ENCODE measurements at regions not wholly inside any gene's neighbourhood (a gene's known extent, or its start where the extent isn't known, plus 50 kb on each side); places are given as distances from the start of the nearest gene placed in this dataset.

GRCh38 chr5:6163913-6164312, 214.4 kb downstream of the MED10 start:
- 85 to 91% (median 88%) methylated on average over 6 of the region's 6 CpGs for WGBS, 4 donors
- Histone ChIP-seq H3K36me3 (no peaks in the 10 kb centered on the region), H3K9me3 (no peaks in the 10 kb centered on the region), H3K27me3 (peaks cover 0 to 14% (median 0%) of the 10 kb centered on the region in 9 donors), H3K4me1 (no peaks in the 10 kb centered on the region), H3K4me3 (no peak overlapping the region), H3K27ac (no peak overlapping the region)
- DNase-seq (no peak), ATAC-seq (no peak)
- TF ChIP-seq POLR2A (IDR thresholded peaks at IDR 0.05) (no peak), CTCF (IDR thresholded peaks at IDR 0.05) (no peak)
- intact Hi-C loops (cut with DNase I) = no loop called here

GRCh38 chr5:6162175-6162574, 216.2 kb downstream of the MED10 start:
- Histone ChIP-seq H3K27me3 (peaks cover 0 to 14% (median 0%) of the 10 kb centered on the region in 9 donors), H3K9me3 (no peaks in the 10 kb centered on the region), H3K4me3 (no peak overlapping the region), H3K27ac (no peak overlapping the region), H3K4me1 (no peaks in the 10 kb centered on the region), H3K36me3 (no peaks in the 10 kb centered on the region)
- ATAC-seq (no peak), DNase-seq (no peak)
- WGBS, 4 donors = 43 to 56% (median 47%) methylated on average over 1 of the region's 1 CpG
- intact Hi-C loops (cut with DNase I) = no loop called here
- no peak for TF ChIP-seq POLR2A (IDR thresholded peaks at IDR 0.05)

GRCh38 chr5:6161257-6161656, 217.1 kb downstream of the MED10 start:
- Histone ChIP-seq H3K9me3 (no peaks in the 10 kb centered on the region), H3K4me3 (no peak overlapping the region), H3K4me1 (no peaks in the 10 kb centered on the region), H3K27ac (no peak overlapping the region), H3K36me3 (no peaks in the 10 kb centered on the region), H3K27me3 (peaks cover 0 to 14% (median 0%) of the 10 kb centered on the region in 9 donors)
- DNase-seq (no peak), ATAC-seq (no peak)
- intact Hi-C loops (cut with DNase I) = no loop called here
- WGBS, 4 donors = 77 to 88% (median 79%) methylated on average over 8 of the region's 8 CpGs
- TF ChIP-seq POLR2A (IDR thresholded peaks at IDR 0.05) (no peak), CTCF (IDR thresholded peaks at IDR 0.05) (no peak)

GRCh38 chr5:6159832-6160430, 218.4 kb downstream of the MED10 start:
- Histone ChIP-seq H3K4me3 (no peak overlapping the region), H3K27me3 (peaks cover 0 to 11% (median 0%) of the 10 kb centered on the region in 9 donors), H3K4me1 (no peaks in the 10 kb centered on the region), H3K36me3 (no peaks in the 10 kb centered on the region), H3K27ac (no peak overlapping the region), H3K9me3 (no peaks in the 10 kb centered on the region)
- ATAC-seq = no peak
- intact Hi-C loops (cut with DNase I) = no loop called here
- no peak for TF ChIP-seq CTCF (IDR thresholded peaks at IDR 0.05)
- no peak for TF ChIP-seq POLR2A (IDR thresholded peaks at IDR 0.05)
- WGBS, 4 donors = 37 to 52% (median 45%) methylated on average over 3 of the region's 3 CpGs
- DNase-seq = no peak

All from heart left ventricle (tissue), 16 donors.